DOHH2 (cell line): ENCODE measurements at regions not wholly inside any gene's neighbourhood (a gene's known extent, or its start where the extent isn't known, plus 50 kb on each side); places are given as distances from the start of the nearest gene placed in this dataset.

Source experiments
- H3F3A ChIP-seq: fragments of 200-600 bp; sonication (generic), shearing (Covaris generic); 2 replicates; pipeline ENCODE4 v1.6.0; 2016; ENCODE audit warnings: antibody characterized with exemption, mild to moderate bottlenecking; ENCODE audit not compliant: control insufficient read depth, insufficient read depth
- H3K27ac ChIP-seq: fragments of 200-600 bp; sonication (generic); 2 replicates; pipeline ENCODE4 v1.5.1; 2014; ENCODE audit warnings: low read depth, mild to moderate bottlenecking, low read length, moderate library complexity
- H3K27me3 ChIP-seq: fragments of 200-600 bp; sonication (generic); 2 replicates; pipeline ENCODE4 v1.6.1; 2014; ENCODE audit warnings: mild to moderate bottlenecking, low read length, mixed read lengths; ENCODE audit not compliant: control insufficient read depth
- H3K36me3 ChIP-seq: fragments of 200-600 bp; sonication (generic); 2 replicates; pipeline ENCODE4 v1.6.1; 2014; ENCODE audit warnings: mild to moderate bottlenecking, low read length, moderate library complexity, mixed read lengths; ENCODE audit not compliant: control insufficient read depth
- H3K4me1 ChIP-seq: fragments of 200-600 bp; sonication (generic); 2 replicates; pipeline ENCODE4 v1.6.1; 2014; ENCODE audit warnings: mild to moderate bottlenecking, low read length, mixed read lengths; ENCODE audit not compliant: control insufficient read depth
- H3K4me2 ChIP-seq: fragments of 200-600 bp; sonication (generic); 2 replicates; pipeline ENCODE4 v1.6.0; 2014; ENCODE audit warnings: mild to moderate bottlenecking, low read length, moderate library complexity
- H3K4me3 ChIP-seq: fragments of 200-600 bp; sonication (generic); 2 replicates; pipeline ENCODE4 v1.5.1; 2014; ENCODE audit warnings: mild to moderate bottlenecking, low read length, mixed read lengths
- H3K79me2 ChIP-seq: fragments of 200-600 bp; sonication (generic); 2 replicates; pipeline ENCODE4 v1.6.1; 2014; ENCODE audit warnings: mild to moderate bottlenecking, low read length, mixed read lengths; ENCODE audit not compliant: control insufficient read depth
- H3K9me2 ChIP-seq: fragments of 200-600 bp; sonication (generic); replicated peaks from 2 replicates; pipeline ENCODE4 v1.6.1; 2014; ENCODE audit warnings: mild to moderate bottlenecking, low read length, mixed read lengths; ENCODE audit not compliant: control insufficient read depth
- H3K9me3 ChIP-seq: fragments of 200-600 bp; sonication (generic); 2 replicates; pipeline ENCODE4 v1.6.1; 2014; ENCODE audit warnings: antibody characterized with exemption, low read length, mixed read lengths; ENCODE audit not compliant: control insufficient read depth, insufficient read depth
- H4K20me1 ChIP-seq: fragments of 200-600 bp; sonication (generic); 2 replicates; pipeline ENCODE4 v1.6.0; 2014; ENCODE audit warnings: low read depth, mild to moderate bottlenecking, antibody characterized with exemption, low read length, moderate library complexity; ENCODE audit not compliant: control insufficient read depth, insufficient read depth
- EZH2phosphoT487 ChIP-seq: fragments of 200-600 bp; sonication (generic); IDR thresholded peaks from 2 replicates; pipeline ENCODE4 v1.6.1; 2017; ENCODE audit warnings: borderline replicate concordance, mild to moderate bottlenecking, antibody characterized with exemption, low read length, moderate library complexity, mixed read lengths
- TF ChIP-seq, protein P1 (sequence below): fragments of 200-600 bp; sonication (generic); IDR thresholded peaks from one replicate; pipeline ENCODE4 v1.5.1; 2014; ENCODE audit warnings: antibody characterized with exemption, mild to moderate bottlenecking, low read depth, low read length; ENCODE audit not compliant: poor library complexity, severe bottlenecking

DNA sequence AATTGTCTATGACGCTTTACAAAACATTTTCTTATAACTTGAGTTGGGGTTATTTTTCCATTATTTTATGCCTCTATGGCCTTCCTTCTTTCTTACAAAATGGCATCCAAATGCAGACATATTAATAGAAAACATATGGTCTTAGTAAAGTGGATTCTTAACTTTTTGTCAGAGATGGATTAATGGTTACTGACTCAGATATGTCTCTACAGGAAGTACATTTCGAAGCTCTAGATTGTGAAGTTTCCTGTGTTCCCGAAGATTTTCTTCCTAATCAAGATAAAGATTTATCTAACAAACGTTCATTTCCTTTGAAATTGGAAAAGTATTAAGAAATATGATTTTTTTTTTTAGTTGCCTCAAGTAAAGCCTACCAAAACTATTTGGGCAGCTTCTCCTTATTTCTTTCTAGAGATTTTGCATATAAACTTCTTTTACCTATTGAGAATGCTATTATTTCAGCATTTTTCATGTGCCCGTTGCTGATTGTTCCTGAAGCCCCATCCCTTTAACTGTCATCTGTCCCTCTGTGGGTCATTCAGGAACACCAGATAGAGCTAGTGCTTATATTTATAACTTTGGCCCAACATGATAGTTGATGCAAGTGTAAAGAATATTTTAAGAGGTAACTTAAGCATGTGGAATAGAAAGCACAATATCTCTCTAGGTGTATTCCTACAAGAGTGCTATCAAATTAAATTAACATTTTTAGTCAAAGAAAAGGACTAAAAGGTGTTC lies 498.0 kb downstream of the CCDC85A start:
- no peaks in the 10 kb centered on the region for H3K36me3 ChIP-seq
- H3K9me2 ChIP-seq, result no peaks in the 10 kb centered on the region
- H4K20me1 ChIP-seq, result no peaks in the 10 kb centered on the region
- no peak overlapping the region for H3K4me2 ChIP-seq
- no peaks in the 10 kb centered on the region for H3K9me3 ChIP-seq
- TF ChIP-seq, protein P1, sequence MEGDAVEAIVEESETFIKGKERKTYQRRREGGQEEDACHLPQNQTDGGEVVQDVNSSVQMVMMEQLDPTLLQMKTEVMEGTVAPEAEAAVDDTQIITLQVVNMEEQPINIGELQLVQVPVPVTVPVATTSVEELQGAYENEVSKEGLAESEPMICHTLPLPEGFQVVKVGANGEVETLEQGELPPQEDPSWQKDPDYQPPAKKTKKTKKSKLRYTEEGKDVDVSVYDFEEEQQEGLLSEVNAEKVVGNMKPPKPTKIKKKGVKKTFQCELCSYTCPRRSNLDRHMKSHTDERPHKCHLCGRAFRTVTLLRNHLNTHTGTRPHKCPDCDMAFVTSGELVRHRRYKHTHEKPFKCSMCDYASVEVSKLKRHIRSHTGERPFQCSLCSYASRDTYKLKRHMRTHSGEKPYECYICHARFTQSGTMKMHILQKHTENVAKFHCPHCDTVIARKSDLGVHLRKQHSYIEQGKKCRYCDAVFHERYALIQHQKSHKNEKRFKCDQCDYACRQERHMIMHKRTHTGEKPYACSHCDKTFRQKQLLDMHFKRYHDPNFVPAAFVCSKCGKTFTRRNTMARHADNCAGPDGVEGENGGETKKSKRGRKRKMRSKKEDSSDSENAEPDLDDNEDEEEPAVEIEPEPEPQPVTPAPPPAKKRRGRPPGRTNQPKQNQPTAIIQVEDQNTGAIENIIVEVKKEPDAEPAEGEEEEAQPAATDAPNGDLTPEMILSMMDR, result no peak
- TF ChIP-seq EZH2phosphoT487, result no peak
- H3K4me3 ChIP-seq, result no peak overlapping the region
- H3K27me3 ChIP-seq, result no peaks in the 10 kb centered on the region
- no peak overlapping the region for H3K27ac ChIP-seq
- H3K79me2 ChIP-seq, result no peaks in the 10 kb centered on the region
- no peaks in the 10 kb centered on the region for H3K4me1 ChIP-seq
- H3F3A ChIP-seq, result no peaks in the 10 kb centered on the region

DNA sequence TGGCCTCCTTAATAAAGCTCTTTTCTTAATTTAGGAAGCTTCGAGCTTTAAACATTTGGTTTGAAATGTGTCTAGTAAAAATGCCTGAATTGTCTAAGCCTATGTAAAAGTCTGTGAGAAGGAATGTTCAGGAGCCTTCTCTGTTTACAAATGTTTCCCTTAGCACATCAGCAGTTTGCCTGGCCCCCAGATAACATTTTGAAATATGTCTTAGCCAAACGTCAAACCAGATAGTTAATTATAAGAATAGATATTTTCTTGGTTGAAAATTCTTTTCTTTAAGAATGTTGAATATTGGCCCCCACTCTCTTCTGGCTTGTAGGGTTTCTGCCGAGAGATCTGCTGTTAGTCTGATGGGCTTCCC lies 498.6 kb downstream of the CCDC85A start:
- TF ChIP-seq EZH2phosphoT487, result no peak
- TF ChIP-seq, protein P1, result no peak
- H3K9me2 ChIP-seq, result no peaks in the 10 kb centered on the region
- H3K9me3 ChIP-seq, result no peaks in the 10 kb centered on the region
- no peak overlapping the region for H3K4me2 ChIP-seq
- H4K20me1 ChIP-seq, result no peaks in the 10 kb centered on the region
- no peaks in the 10 kb centered on the region for H3F3A ChIP-seq
- no peaks in the 10 kb centered on the region for H3K27me3 ChIP-seq
- H3K27ac ChIP-seq, result no peak overlapping the region
- no peaks in the 10 kb centered on the region for H3K79me2 ChIP-seq
- no peak overlapping the region for H3K4me3 ChIP-seq
- no peaks in the 10 kb centered on the region for H3K36me3 ChIP-seq
- H3K4me1 ChIP-seq, result no peaks in the 10 kb centered on the region

DNA sequence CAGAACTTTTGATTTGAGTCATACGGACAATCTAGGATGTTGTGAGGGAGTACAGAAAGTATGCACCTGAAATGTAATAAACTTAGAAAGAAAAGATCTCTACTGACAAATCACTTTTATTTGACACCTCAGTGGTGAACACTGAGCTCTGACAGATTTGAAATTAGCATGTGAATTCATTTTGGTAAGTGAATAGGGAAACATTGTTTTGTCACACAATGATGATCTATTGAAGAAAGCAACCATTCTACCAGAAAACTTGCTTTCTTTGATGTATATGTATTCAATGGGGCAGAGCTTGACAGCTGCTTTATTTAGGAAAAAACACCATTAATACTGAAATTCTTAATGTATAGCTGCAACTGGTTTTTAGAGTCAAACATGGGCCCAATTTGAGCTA lies 500.5 kb downstream of the CCDC85A start:
- Histone ChIP-seq H3K4me1 (no peaks in the 10 kb centered on the region), H3K4me3 (no peak overlapping the region), H3K36me3 (no peaks in the 10 kb centered on the region), H3K9me2 (no peaks in the 10 kb centered on the region; the same call in 1 of the 2 replicates), H3K9me3 (no peaks in the 10 kb centered on the region), H3F3A (no peaks in the 10 kb centered on the region), H3K27ac (no peak overlapping the region), H3K79me2 (no peaks in the 10 kb centered on the region), H3K4me2 (no peak overlapping the region), H3K27me3 (no peaks in the 10 kb centered on the region), H4K20me1 (no peaks in the 10 kb centered on the region)
- TF ChIP-seq EZH2phosphoT487, result no peak
- TF ChIP-seq, protein P1, result no peak
